ENCODE measurements at regions not wholly inside any gene's neighbourhood (a gene's known extent, or its start where the extent isn't known, plus 50 kb on each side); places are given as distances from the start of the nearest gene placed in this dataset.

DNA sequence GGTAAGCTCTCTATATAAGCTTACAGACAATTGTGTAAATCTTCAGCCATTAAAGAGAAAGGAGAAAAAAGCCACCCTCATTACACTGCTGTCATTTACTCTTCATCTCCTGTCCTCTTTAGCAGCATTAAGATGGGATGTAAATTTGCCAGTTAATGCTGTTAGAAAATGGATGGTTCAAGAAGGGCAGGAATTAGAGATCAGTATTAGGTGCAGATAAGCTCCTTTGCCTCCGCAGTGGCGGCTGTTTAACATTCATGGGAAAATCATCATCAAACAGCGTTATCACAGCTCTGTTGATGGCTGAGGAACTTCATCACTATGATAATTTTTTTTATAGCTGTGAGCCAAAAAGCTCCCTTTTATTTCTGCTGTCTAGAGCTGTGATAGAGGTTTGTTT is 61.8 kb upstream of the FAM204A start:
- no peak for TF ChIP-seq CTCF (conservative IDR thresholded peaks at IDR 0.05; ENCODE audit: low read length)
- no peak for TF ChIP-seq EZH2phosphoT487 (IDR thresholded peaks at IDR 0.05; ENCODE audit: borderline replicate concordance, low read depth, low read length)

Measured in OCI-LY7 (cell line).